ENCODE measurements at regions not wholly inside any gene's neighbourhood (a gene's known extent, or its start where the extent isn't known, plus 50 kb on each side); places are given as distances from the start of the nearest gene placed in this dataset.

- no peak for DNase-seq (ENCODE audit: low read depth)
- no peak for TF ChIP-seq CTCF (IDR thresholded peaks at IDR 0.05; ENCODE audit: insufficient read depth, low read depth, low read length)
Measured at GRCh38 chr1:191671236-191671635, 487.0 kb upstream of the RGS18 start.

DNA sequence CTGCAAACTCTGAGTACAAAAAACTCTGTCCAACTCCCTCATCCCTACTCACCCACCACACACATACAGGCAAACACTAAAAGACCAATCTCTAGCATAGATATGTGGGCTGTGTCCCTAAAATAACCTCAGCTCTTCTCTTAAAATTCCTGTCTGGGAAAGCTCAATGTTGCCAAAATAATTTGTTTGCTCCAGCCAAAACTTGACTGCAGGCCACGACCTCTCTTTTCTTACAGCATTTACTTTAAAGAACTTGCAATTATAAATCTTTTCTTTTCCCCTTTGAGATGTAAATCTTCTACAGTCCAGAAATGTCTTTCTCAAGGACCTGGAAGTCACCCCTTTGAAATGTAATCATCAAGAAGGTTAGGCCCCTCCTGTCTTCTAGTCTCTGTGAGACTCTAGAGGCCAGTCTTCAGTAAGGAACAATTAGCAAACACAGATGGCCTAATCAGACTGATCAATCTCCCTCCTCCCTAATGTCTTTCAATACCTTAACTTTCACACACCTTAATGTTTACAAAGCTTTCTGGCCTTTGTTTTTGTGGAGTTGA is 483.6 kb upstream of the RGS18 start:
- H3K4me3 ChIP-seq (ENCODE audit: low read depth, low read length): no peak overlapping the region
- no peak for TF ChIP-seq CTCF (IDR thresholded peaks at IDR 0.05; ENCODE audit: insufficient read depth, low read depth, low read length)
- DNase-seq (ENCODE audit: low read depth): no peak

More at GRCh38 chr1:191671236-191671635, 487.0 kb upstream of the RGS18 start:
- H3K4me3 ChIP-seq (ENCODE audit: low read depth, low read length): no peak overlapping the region

GRCh38 chr1:191675856-191676783 is 482.1 kb upstream of the RGS18 start:
- no peak for DNase-seq (ENCODE audit: low read depth)
- TF ChIP-seq CTCF (IDR thresholded peaks at IDR 0.05; ENCODE audit: insufficient read depth, low read depth, low read length): no peak
- H3K4me3 ChIP-seq (ENCODE audit: low read depth, low read length): no peak overlapping the region

GRCh38 chr1:191685669-191686068 is 472.6 kb upstream of the RGS18 start:
- TF ChIP-seq CTCF (IDR thresholded peaks at IDR 0.05; ENCODE audit: insufficient read depth, low read depth, low read length): no peak
- DNase-seq (ENCODE audit: low read depth): no peak
- H3K4me3 ChIP-seq (ENCODE audit: low read depth, low read length): no peak overlapping the region

DNA sequence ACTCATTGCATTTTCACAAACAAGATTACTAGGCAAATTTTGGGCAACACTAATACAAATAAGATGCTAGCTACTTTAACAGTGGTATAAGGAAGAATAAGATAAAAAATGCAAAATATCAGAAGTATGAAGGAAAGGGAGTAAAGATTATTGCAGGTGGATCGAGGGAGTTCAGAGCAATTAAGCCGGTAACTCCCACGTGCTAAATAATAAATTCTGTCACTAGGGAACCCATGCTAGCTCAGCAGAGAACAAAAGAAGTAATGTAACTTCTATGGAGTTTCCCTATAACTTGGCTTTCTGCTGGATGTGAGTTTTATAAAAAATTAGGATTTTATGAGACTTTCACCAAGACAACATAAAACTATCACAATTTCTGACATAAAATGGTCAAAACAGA is 470.5 kb upstream of the RGS18 start:
- DNase-seq (ENCODE audit: low read depth): no peak
- H3K4me3 ChIP-seq (ENCODE audit: low read depth, low read length): no peak overlapping the region
- TF ChIP-seq CTCF (IDR thresholded peaks at IDR 0.05; ENCODE audit: insufficient read depth, low read depth, low read length): no peak

DNA sequence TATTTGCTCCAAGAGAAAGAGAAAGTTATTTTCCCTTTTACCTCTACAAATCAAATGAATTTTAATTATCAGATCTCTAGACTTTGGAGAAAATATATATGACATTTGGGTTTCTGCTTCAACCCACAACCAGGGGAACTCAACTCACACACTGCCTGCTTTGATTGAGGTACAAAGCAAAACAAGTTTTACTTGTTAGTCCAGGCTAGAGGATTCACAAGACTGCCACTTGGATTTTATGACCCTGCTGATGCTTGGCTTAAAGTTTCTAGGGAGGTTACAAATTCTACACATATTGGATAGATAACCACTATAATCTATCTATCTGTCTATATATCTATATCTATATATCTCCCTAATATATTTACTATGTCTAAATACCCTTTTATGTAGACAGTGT is 467.3 kb upstream of the RGS18 start:
- no peak for DNase-seq (ENCODE audit: low read depth)
- no peak for TF ChIP-seq CTCF (IDR thresholded peaks at IDR 0.05; ENCODE audit: insufficient read depth, low read depth, low read length)
- no peak overlapping the region for H3K4me3 ChIP-seq (ENCODE audit: low read depth, low read length)
